ENCODE measurements at regions not wholly inside any gene's neighbourhood (a gene's known extent, or its start where the extent isn't known, plus 50 kb on each side); places are given as distances from the start of the nearest gene placed in this dataset.
A peak's percentile ranks its signal among the peaks of the same experiment; 100 is the strongest.

DNA sequence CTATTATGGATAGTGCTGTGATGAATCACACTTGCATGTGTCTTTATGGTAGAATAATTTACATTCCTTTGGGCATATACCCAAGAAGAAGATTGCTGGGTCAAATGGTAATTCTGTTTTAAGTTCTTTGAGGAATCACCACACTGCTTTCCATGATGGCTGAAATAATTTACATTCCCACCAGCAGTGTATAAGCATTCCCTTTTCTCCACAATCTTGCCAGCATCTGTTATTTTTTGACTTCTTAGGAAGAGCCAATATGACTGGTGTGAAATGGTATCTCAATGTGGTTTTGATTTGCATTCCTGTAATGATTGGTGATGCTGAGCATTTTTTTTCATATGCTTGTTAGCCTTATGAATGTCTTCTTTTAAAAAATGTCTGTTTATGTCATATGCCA is 1120.2 kb downstream of the ARAP2 start:
- no peak overlapping the region for H3K4me3 Mint-ChIP-seq
- intact Hi-C loops (cut with micrococcal nuclease), result no loop called here

DNA sequence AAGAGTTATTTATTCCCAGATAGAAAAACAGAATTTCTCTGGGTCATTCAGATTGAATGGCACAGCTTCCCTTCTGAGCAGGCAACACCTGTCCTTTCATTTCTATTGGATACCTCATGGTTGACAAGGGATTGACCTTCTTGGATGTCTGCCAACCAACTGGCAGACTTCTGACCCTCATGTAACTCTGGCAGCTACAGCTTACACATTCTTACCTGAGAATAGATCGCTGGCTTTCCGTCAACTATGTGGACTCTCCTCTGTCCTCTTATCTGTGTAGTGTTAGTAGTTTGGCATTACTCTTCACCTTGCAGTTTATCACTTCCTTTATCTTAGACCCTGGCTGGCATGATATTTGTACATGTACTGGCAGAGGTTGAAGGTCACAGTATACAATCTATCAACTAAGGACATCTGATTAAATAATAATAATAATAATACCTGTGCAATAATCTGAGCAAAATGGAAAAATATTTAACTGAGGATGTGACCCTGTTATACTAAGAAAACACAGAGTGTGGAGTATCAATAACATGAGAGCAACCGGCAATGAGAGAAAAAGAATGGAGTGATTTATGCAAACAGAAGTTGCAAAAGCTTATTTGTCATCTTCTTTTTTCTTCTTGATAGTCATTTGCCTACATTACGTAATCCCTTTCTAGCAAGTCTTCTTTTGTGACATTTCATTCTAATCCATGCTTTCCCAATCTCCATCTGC is 1118.2 kb downstream of the ARAP2 start:
- peaks cover 4% of the 10 kb centered on the region for H3K9me3 Mint-ChIP-seq
- intact Hi-C loops (cut with micrococcal nuclease), result no loop called here
- H3K27ac Mint-ChIP-seq, result no peak overlapping the region
- H3K27me3 Mint-ChIP-seq, result no peaks in the 10 kb centered on the region
- H3K36me3 Mint-ChIP-seq (ENCODE audit: low read depth), result no peaks in the 10 kb centered on the region
- H3K4me3 Mint-ChIP-seq, result no peak overlapping the region
- no peak for DNase-seq
- no peaks in the 10 kb centered on the region for H3K4me1 Mint-ChIP-seq

More for the DNA sequence above, 1120.2 kb downstream of the ARAP2 start:
- H3K36me3 Mint-ChIP-seq (ENCODE audit: low read depth), result no peaks in the 10 kb centered on the region
- DNase-seq, result no peak
- no peaks in the 10 kb centered on the region for H3K27me3 Mint-ChIP-seq
- H3K4me1 Mint-ChIP-seq, result no peaks in the 10 kb centered on the region
- no peak overlapping the region for H3K27ac Mint-ChIP-seq
- no peaks in the 10 kb centered on the region for H3K9me3 Mint-ChIP-seq

DNA sequence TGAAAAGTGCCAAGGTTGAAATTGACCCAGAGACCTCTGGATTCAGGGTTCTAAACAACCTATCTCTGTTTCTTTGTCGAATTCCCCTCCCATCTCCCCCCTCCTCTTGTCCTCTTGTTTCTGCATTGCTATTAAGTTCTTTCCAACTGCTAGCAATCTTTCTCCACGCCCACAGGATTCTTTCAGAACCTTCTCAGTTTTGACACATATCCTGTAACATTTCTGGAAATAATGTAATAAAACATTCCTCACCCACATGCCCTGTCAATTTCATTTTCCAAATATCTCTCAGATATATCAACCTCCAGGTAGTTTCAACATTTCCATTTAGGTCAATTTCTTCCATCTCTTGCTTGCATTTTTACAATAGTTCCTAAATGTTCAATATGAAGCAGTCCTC is 1105.9 kb downstream of the ARAP2 start:
- Mint-ChIP-seq H3K27ac (no peak overlapping the region), H3K27me3 (no peaks in the 10 kb centered on the region), H3K9me3 (no peaks in the 10 kb centered on the region), H3K36me3 (ENCODE audit: low read depth) (no peaks in the 10 kb centered on the region), H3K4me1 (no peaks in the 10 kb centered on the region), H3K4me3 (no peak overlapping the region)
- intact Hi-C loops (cut with micrococcal nuclease), result no loop called here
- no peak for DNase-seq

DNA sequence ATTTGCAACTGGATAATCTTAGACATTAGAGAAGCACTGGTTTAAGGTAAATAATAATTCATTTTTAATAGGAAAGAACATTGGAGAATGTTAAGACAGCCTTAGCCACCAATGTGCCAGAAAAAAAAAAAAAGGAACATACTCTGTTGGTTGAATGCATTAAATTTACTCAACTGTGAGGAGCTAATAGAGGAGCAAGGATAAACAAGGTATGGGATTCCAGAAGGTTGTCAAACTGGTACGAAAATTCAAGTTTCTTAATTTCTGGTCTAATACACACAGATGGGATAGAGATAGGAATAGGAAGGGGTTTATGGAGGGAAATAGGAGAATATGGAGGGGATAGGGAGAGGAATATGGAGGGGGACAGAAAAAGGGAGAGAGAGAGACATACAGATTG is 1096.6 kb downstream of the ARAP2 start:
- Mint-ChIP-seq H3K9me3 (peaks cover 4% of the 10 kb centered on the region), H3K36me3 (ENCODE audit: low read depth) (no peaks in the 10 kb centered on the region), H3K4me1 (no peaks in the 10 kb centered on the region), H3K27ac (no peak overlapping the region), H3K4me3 (no peak overlapping the region), H3K27me3 (no peaks in the 10 kb centered on the region)
- intact Hi-C loops (cut with micrococcal nuclease), result no loop called here
- no peak for DNase-seq

DNA sequence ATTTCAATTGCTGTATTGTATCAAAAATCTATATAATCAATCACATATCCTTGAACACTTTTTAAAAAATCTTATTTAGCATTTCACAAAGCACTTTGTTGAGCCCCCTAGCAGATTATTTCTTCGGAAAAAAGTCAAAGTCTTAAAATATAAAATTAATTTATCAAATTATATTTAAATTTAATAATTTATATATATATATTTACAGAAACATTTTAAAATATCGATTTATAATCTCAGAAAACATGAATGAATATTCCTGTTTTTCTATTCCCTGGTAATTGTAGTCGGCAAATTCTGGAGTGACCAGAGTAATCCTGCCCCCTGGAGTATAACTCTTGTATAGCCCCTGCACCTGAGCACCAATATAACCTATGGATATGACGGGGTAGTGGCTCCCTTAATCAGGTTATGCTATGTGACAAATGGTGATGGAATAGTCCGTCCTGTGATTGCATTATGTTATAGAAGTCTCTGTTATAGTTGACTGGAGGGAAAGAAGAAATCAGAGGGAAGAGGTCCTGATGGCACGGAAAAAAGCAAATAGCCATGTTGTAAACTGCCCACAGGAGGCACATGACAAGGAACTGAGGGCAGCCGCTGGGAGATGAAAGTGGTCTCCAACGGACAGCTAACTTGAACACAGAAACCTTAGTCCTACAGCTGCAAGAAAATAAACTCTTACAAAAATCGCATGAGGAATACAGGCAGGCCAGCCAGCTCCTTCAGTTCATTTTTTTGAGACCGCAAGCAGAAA is 1092.3 kb downstream of the ARAP2 start:
- intact Hi-C loops (cut with micrococcal nuclease), result no loop called here
- H3K27ac Mint-ChIP-seq, result no peak overlapping the region
- no peak for DNase-seq
- H3K4me3 Mint-ChIP-seq, result no peak overlapping the region
- H3K4me1 Mint-ChIP-seq, result no peaks in the 10 kb centered on the region
- no peaks in the 10 kb centered on the region for H3K27me3 Mint-ChIP-seq
- no peaks in the 10 kb centered on the region for H3K36me3 Mint-ChIP-seq (ENCODE audit: low read depth)
- H3K9me3 Mint-ChIP-seq, result peaks cover 6% of the 10 kb centered on the region

DNA sequence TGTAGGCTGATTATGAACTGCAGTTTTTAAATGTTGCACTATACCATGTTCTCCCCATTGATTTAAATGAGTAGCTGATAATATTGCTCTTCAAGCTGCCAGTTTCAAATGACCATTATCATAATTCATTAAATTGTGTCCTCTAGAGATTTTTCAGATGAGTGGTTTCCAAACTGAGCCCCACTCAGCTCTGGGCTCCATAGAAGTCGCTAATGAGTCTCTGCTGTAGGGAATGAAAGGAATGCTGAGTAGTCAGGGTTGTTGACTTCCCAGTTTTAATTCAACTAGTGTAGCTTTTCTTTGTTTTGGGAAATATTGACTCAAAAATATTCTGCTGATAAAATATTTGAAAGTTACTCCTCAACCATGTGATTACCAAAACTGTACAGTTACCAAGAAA is 1081.1 kb downstream of the ARAP2 start:
- intact Hi-C loops (cut with micrococcal nuclease), result no loop called here
- Mint-ChIP-seq H3K27me3 (no peaks in the 10 kb centered on the region), H3K4me3 (no peak overlapping the region), H3K4me1 (no peaks in the 10 kb centered on the region), H3K27ac (no peak overlapping the region), H3K9me3 (no peaks in the 10 kb centered on the region), H3K36me3 (ENCODE audit: low read depth) (no peaks in the 10 kb centered on the region)
- DNase-seq, result no peak

DNA sequence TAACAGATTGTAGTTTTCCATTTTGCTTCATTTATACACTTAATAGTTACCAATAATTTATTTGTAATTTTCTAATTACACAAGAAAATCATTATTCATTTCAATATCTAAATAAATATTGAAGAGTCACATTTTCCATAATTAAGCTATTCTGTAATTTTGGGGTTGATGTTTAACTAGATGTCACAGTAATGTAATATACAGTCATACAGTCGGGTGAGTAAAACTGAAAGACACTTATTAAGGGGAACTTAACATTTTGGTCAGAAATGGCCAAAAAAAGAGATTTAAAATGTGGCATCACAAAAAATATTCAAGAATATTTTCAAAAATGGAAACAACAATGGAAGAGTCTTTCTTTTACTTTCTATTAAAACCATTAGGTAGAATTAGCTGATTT is 1080.3 kb downstream of the ARAP2 start:
- no peaks in the 10 kb centered on the region for H3K9me3 Mint-ChIP-seq
- H3K27ac Mint-ChIP-seq, result no peak overlapping the region
- H3K4me1 Mint-ChIP-seq, result no peaks in the 10 kb centered on the region
- DNase-seq, result no peak
- no peaks in the 10 kb centered on the region for H3K27me3 Mint-ChIP-seq
- H3K4me3 Mint-ChIP-seq, result no peak overlapping the region
- intact Hi-C loops (cut with micrococcal nuclease), result no loop called here
- H3K36me3 Mint-ChIP-seq (ENCODE audit: low read depth), result no peaks in the 10 kb centered on the region

DNA sequence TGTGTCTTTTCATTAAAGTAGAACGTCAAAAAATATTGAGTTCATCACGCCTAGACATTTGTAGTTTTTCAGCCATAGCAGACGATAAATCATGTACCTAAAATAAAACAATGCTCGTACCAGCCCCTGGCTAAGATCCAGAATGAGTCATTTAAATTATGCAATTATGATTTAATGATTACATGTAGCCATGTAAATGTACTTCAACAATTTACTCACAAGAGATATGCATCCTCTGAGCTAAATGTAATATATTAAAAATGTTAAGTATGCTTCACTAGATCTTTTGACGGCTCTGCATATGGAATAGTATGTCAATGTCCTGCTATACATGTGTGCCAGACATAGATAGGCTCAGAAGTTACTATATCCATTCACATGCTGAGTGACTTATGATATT is 1077.8 kb downstream of the ARAP2 start:
- Mint-ChIP-seq H3K4me1 (no peaks in the 10 kb centered on the region), H3K36me3 (ENCODE audit: low read depth) (no peaks in the 10 kb centered on the region), H3K27ac (no peak overlapping the region), H3K27me3 (no peaks in the 10 kb centered on the region), H3K4me3 (no peak overlapping the region), H3K9me3 (no peaks in the 10 kb centered on the region)
- intact Hi-C loops (cut with micrococcal nuclease), result no loop called here
- DNase-seq, result no peak

DNA sequence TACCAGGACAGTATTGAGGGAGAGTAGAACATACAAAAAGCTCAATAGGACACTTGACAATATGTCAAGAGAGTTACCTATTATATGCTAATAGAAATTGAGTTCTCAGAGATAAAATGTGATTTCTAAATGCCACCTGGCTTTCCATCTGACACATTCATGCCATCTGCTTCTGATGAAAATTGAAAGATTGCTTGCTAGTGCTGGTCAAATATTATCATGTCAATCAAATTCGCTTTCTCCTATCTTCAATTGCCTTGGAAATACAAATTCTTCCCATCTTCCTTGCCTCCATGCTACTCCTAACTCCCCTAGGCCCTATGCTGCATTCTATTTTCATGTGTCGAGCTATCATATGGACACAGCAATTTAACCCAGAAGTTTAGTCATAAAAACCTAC is 1076.9 kb downstream of the ARAP2 start:
- Mint-ChIP-seq H3K4me3 (no peak overlapping the region), H3K36me3 (ENCODE audit: low read depth) (no peaks in the 10 kb centered on the region), H3K27me3 (no peaks in the 10 kb centered on the region), H3K4me1 (no peaks in the 10 kb centered on the region), H3K9me3 (no peaks in the 10 kb centered on the region), H3K27ac (no peak overlapping the region)
- intact Hi-C loops (cut with micrococcal nuclease), result no loop called here
- no peak for DNase-seq

DNA sequence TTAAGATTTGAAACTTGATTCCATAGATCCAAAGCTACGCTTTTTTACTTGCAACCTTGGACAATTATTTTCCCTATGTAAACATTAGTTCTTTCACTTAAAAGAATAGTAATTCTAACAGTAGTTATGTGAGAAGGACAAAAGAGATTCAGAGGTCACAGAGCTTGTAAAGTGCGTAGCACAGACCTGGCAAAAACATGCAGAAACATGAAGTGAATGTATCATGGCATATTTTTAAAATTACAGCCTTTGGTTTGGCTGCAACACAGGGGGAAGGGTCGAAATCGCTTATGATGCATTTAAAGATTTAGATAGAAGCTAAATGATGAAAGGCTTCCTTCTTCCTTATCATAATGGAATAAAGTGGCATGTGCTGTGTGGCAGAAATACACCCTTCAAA is 1068.8 kb downstream of the ARAP2 start:
- H3K4me1 Mint-ChIP-seq, result no peaks in the 10 kb centered on the region
- no peak overlapping the region for H3K4me3 Mint-ChIP-seq
- no peak for DNase-seq
- no peaks in the 10 kb centered on the region for H3K27me3 Mint-ChIP-seq
- H3K9me3 Mint-ChIP-seq, result no peaks in the 10 kb centered on the region
- H3K27ac Mint-ChIP-seq, result no peak overlapping the region
- intact Hi-C loops (cut with micrococcal nuclease), result no loop called here
- no peaks in the 10 kb centered on the region for H3K36me3 Mint-ChIP-seq (ENCODE audit: low read depth)

DNA sequence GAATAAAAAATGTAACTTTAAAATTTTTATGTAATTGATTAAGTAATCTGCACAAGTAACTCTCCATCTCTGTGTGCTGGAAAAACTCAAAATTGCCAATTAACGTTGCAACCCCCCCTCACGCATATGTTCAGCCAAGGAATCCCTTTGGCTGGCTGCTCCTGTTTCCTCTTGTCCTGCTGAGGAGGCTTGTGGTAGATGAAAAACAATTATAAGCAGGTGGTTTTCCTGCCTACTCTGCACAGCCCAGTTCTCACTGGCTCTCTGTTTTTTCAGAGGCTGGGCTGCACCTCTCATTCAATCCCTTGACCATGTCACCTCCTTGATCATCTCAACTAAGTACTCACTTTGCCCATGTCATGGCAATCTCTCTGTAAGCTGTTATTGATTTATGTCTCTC is 1068.4 kb downstream of the ARAP2 start:
- intact Hi-C loops (cut with micrococcal nuclease), result no loop called here
- DNase-seq, result no peak
- no peaks in the 10 kb centered on the region for H3K27me3 Mint-ChIP-seq
- no peaks in the 10 kb centered on the region for H3K36me3 Mint-ChIP-seq (ENCODE audit: low read depth)
- H3K4me1 Mint-ChIP-seq, result no peaks in the 10 kb centered on the region
- no peak overlapping the region for H3K4me3 Mint-ChIP-seq
- no peaks in the 10 kb centered on the region for H3K9me3 Mint-ChIP-seq
- no peak overlapping the region for H3K27ac Mint-ChIP-seq

DNA sequence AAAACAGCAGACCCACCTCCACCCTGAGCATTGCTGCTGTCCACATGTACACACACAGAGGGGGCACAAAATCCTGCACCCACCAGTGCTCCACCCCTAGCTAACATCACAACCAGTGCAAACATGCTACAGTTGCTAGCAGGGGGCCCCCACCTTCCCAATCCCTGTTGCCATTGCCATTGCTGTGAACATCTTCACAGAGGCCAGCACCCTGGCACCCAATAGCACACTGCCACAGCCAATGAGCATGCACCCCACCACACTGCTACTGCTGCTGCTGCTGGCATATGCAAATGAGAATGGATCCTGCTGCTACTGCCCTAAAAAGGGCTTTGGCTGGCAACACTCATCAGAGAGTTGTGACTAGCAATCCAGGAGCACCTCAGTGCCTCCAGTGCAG is 1061.9 kb downstream of the ARAP2 start:
- H3K4me1 Mint-ChIP-seq, result no peaks in the 10 kb centered on the region
- DNase-seq, result no peak
- no peak overlapping the region for H3K4me3 Mint-ChIP-seq
- H3K36me3 Mint-ChIP-seq (ENCODE audit: low read depth), result no peaks in the 10 kb centered on the region
- intact Hi-C loops (cut with micrococcal nuclease), result no loop called here
- no peak overlapping the region for H3K27ac Mint-ChIP-seq
- H3K27me3 Mint-ChIP-seq, result no peaks in the 10 kb centered on the region
- H3K9me3 Mint-ChIP-seq, result peaks cover 10% of the 10 kb centered on the region

DNA sequence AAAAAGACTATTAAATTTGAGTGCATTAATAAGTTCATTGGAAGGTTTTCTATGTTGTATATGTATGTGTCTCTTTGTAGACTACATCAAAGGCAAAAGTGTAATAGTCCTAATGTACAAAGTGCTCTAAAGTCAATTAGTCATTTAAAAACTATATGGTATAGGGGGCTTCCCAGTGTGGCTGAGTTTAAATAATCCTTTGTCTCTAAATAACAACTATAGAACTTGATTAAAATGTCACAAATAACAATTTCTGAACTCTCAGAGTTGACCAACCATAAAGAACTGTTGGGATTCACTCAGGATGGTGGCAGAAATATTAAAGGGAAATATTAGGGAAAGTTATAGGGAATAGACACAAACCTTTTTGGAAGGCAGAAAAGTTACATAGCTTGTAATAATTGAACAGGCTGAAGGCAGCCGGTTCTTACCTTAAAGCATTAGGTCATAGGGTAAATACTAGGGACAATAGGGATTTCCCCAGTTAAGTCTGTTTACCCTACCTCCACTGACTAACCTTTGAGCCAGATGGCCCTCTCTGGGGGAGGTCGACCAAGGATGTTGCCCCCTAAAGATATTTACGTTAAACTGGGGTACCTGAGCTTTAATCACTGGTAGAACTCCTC is 1054.2 kb downstream of the ARAP2 start:
- Mint-ChIP-seq H3K27ac (no peak overlapping the region), H3K4me3 (no peak overlapping the region), H3K9me3 (peaks cover 3% of the 10 kb centered on the region), H3K36me3 (ENCODE audit: low read depth) (no peaks in the 10 kb centered on the region), H3K4me1 (no peaks in the 10 kb centered on the region), H3K27me3 (no peaks in the 10 kb centered on the region)
- intact Hi-C loops (cut with micrococcal nuclease), result no loop called here
- no peak for DNase-seq

DNA sequence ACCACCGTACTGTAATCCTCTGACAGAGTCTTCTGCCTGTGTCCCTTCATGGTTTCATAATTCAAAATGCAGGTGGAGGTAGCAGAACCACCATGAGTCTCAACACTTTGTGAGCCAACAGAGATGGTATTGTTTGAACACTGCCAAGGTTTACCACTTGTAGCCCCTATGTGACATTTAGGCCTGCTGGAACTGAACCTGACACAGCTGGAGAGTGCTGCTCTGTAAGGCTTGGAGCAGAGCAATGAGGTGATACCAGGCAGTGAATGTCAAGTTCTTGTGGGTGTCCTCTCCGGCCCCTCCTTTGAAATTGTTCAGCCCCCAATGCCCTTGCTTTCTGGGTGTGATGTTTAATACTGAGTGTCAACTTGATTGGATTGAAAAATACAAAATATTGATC is 1042.9 kb downstream of the ARAP2 start:
- intact Hi-C loops (cut with micrococcal nuclease), result no loop called here
- Mint-ChIP-seq H3K27ac (no peak overlapping the region), H3K9me3 (no peaks in the 10 kb centered on the region), H3K4me3 (no peak overlapping the region), H3K4me1 (no peaks in the 10 kb centered on the region), H3K27me3 (no peaks in the 10 kb centered on the region), H3K36me3 (ENCODE audit: low read depth) (no peaks in the 10 kb centered on the region)
- DNase-seq, result peak; percentile 67
